Body of pancreas (tissue), 4 donors: ENCODE measurements at regions not wholly inside any gene's neighbourhood (a gene's known extent, or its start where the extent isn't known, plus 50 kb on each side); places are given as distances from the start of the nearest gene placed in this dataset.
"Not testable (repeated sequence)": the region's sequence is repeated elsewhere in the genome, so short reads cannot be mapped to it uniquely, and the experiment has no call there.

Source experiments
- ATAC-seq: fragments of 150-250 bp; one replicate; pipeline ENCODE4 v1.9.1; 2016
- DNase-seq, 4 donors: peaks; one replicate each; pipeline ENCODE4 v3.0.0-alpha.2; 2019
- H3K27ac ChIP-seq, 4 donors: fragments of 200-600 bp; sonication (generic); 1 replicate in 3 of 4; 2 replicates in 1 of 4; pipeline versions ENCODE4 v1.5.1 to v1.6.1; 2016 to 2019; ENCODE audit warnings: mild to moderate bottlenecking in 1 of 4, mixed read lengths in 1 of 4, moderate library complexity in 1 of 4
- H3K27me3 ChIP-seq, 2 donors: fragments of 200-600 bp; sonication (generic); one replicate each; pipeline ENCODE4 v1.6.0; 2016; ENCODE audit warnings: mild to moderate bottlenecking in 1 of 2
- H3K36me3 ChIP-seq, 2 donors: fragments of 200-600 bp; sonication (generic); replicated peaks in 1 of 2; 2 replicates each; pipeline ENCODE4 v1.5.1; 2016; ENCODE audit warnings: low read depth in 2 of 2; ENCODE audit not compliant: insufficient read depth in 1 of 2
- H3K4me1 ChIP-seq: fragments of 200-600 bp; sonication (generic); one replicate; pipeline ENCODE4 v1.6.0; 2016
- H3K4me3 ChIP-seq, 2 donors: fragments of 200-600 bp; sonication (generic); 1 replicate in 1 of 2; 2 replicates in 1 of 2; pipeline ENCODE4 v1.5.1; 2016 to 2019
- H3K9me3 ChIP-seq, 3 donors: fragments of 200-600 bp; sonication (generic); 1 replicate in 2 of 3; 2 replicates in 1 of 3; pipeline ENCODE4 v1.5.1; 2016
- CTCF ChIP-seq, 7 experiments: fragments of 450-650 bp in 4 of 7; fragments of 200-600 bp in 3 of 7; sonication (generic) in 3 of 7; IDR thresholded peaks; one replicate each; pipeline ENCODE4 v1.5.1; 2016 to 2019; ENCODE audit warnings: antibody characterized with exemption in 7 of 7
- POLR2A ChIP-seq, 3 donors: fragments of 450-650 bp; IDR thresholded peaks; one replicate each; pipeline ENCODE4 v1.6.1; 2016; ENCODE audit warnings: antibody characterized with exemption in 3 of 3, mild to moderate bottlenecking in 2 of 3
- WGBS, 2 donors: methylation state at CpG; one replicate each; pipeline ENCODE4 v1.1.5; 2017; 5-methylcytosine and 5-hydroxymethylcytosine counted together
- intact Hi-C: fragments of 100-400 bp; cut with DNase I; formaldehyde crosslinking; loops from one replicate; pipeline ENCODE4 v1.15.1; 2023

GRCh38 chr10:81218307-81218706, 656.7 kb upstream of the NRG3 start:
- intact Hi-C loops: no loop called here
- no peaks in the 10 kb centered on the region for H3K9me3 ChIP-seq
- WGBS, 2 donors: 67 to 70% methylated on average over 4 of the region's 4 CpGs
- no peaks in the 10 kb centered on the region for H3K27me3 ChIP-seq
- no peaks in the 10 kb centered on the region for H3K4me1 ChIP-seq
- H3K4me3 ChIP-seq: no peak overlapping the region
- no peak overlapping the region for H3K27ac ChIP-seq
- TF ChIP-seq POLR2A (IDR thresholded peaks at IDR 0.05): no peak
- TF ChIP-seq CTCF (IDR thresholded peaks at IDR 0.05): no peak
- no peaks in the 10 kb centered on the region for H3K36me3 ChIP-seq
- no peak for DNase-seq
- ATAC-seq: no peak

GRCh38 chr10:81219758-81220157, 655.2 kb upstream of the NRG3 start:
- H3K27ac ChIP-seq: no peak overlapping the region
- WGBS, 2 donors: 33 to 52% methylated on average over 1 of the region's 1 CpG
- DNase-seq: no peak
- H3K4me3 ChIP-seq: no peak overlapping the region
- no peaks in the 10 kb centered on the region for H3K4me1 ChIP-seq
- intact Hi-C loops: no loop called here
- TF ChIP-seq CTCF (IDR thresholded peaks at IDR 0.05): no peak
- TF ChIP-seq POLR2A (IDR thresholded peaks at IDR 0.05): no peak
- H3K36me3 ChIP-seq: no peaks in the 10 kb centered on the region
- no peaks in the 10 kb centered on the region for H3K9me3 ChIP-seq
- no peak for ATAC-seq
- H3K27me3 ChIP-seq: no peaks in the 10 kb centered on the region

GRCh38 chr10:81248886-81249285, 626.1 kb upstream of the NRG3 start:
- ATAC-seq (no peak), DNase-seq (no peak)
- Histone ChIP-seq H3K36me3 (no peaks in the 10 kb centered on the region), H3K27ac (no peak overlapping the region), H3K27me3 (no peaks in the 10 kb centered on the region), H3K4me3 (no peak overlapping the region), H3K9me3 (no peaks in the 10 kb centered on the region), H3K4me1 (no peaks in the 10 kb centered on the region)
- intact Hi-C loops: no loop called here
- TF ChIP-seq POLR2A (IDR thresholded peaks at IDR 0.05): no peak
- TF ChIP-seq CTCF (IDR thresholded peaks at IDR 0.05): no peak
- 42 to 67% methylated on average over 3 of the region's 3 CpGs for WGBS, 2 donors

- no peak for TF ChIP-seq POLR2A (IDR thresholded peaks at IDR 0.05)
- TF ChIP-seq CTCF (IDR thresholded peaks at IDR 0.05): no peak
- ATAC-seq (no peak), DNase-seq (no peak)
- Histone ChIP-seq H3K9me3 (no peaks in the 10 kb centered on the region), H3K4me3 (no peak overlapping the region), H3K36me3 (no peaks in the 10 kb centered on the region), H3K27me3 (no peaks in the 10 kb centered on the region), H3K4me1 (no peaks in the 10 kb centered on the region), H3K27ac (no peak overlapping the region)
- intact Hi-C loops: no loop called here
- 35 to 37% methylated on average over 4 of the region's 4 CpGs for WGBS, 2 donors
Observed at GRCh38 chr10:81251457-81252115, 623.4 kb upstream of the NRG3 start.

GRCh38 chr10:81264991-81265390, 610.0 kb upstream of the NRG3 start:
- ATAC-seq, H3K9me3 ChIP-seq, H3K4me3 ChIP-seq, H3K4me1 ChIP-seq, H3K27ac ChIP-seq, DNase-seq, H3K27me3 ChIP-seq, H3K36me3 ChIP-seq, intact Hi-C loops: not testable (repeated sequence)
- 84 to 89% methylated on average over 6 to 14 of the region's 18 CpGs for WGBS, 2 donors
